H1 (cell line): ENCODE measurements at regions not wholly inside any gene's neighbourhood (a gene's known extent, or its start where the extent isn't known, plus 50 kb on each side); places are given as distances from the start of the nearest gene placed in this dataset.

Experiments used
- CTCF ChIA-PET: fragments of 300-600 bp; sonication (Branson Sonifier 250); formaldehyde crosslinking; loops from one replicate; lab custom pipeline; 2021; ENCODE audit not compliant: partially characterized antibody; lab: Charles Lee
- POLR2A ChIA-PET: fragments of 300-600 bp; sonication (Branson Sonifier 250); formaldehyde crosslinking; loops from one replicate; lab custom pipeline; 2021; ENCODE audit warnings: inconsistent platforms; ENCODE audit not compliant: partially characterized antibody; lab: Charles Lee
- DNase-seq, 2 experiments: peaks; one replicate each; pipeline versions ENCODE4 v3.0.0 to v3.0.0-alpha.2; 2010 to 2022; ENCODE audit warnings: low spot score in 2 of 2, low read depth in 1 of 2, mixed read lengths in 1 of 2
- FAIRE-seq: peaks from 2 replicates; lab custom pipeline; 2011; peaks lifted over from hg19 to GRCh38; lab: Jason Lieb, UNC
- H2AFZ ChIP-seq: 2 replicates; pipeline ENCODE4 v1.8.1; 2012; ENCODE audit warnings: low read length, inconsistent platforms
- H2AK5ac ChIP-seq: 2 replicates; pipeline ENCODE4 v1.6.1; 2013; ENCODE audit warnings: low read depth, low read length
- H2BK120ac ChIP-seq: replicated peaks from 2 replicates; pipeline ENCODE3; 2013; ENCODE audit warnings: low read depth, low read length, inconsistent platforms
- H2BK12ac ChIP-seq: 2 replicates; pipeline ENCODE4 v1.6.1; 2013; ENCODE audit warnings: low read depth, low read length
- H2BK15ac ChIP-seq: 2 replicates; pipeline ENCODE4 v1.6.1; 2013; ENCODE audit warnings: low read length
- H2BK20ac ChIP-seq: 2 replicates; pipeline ENCODE4 v1.6.1; 2013; ENCODE audit warnings: low read length
- H2BK5ac ChIP-seq: 2 replicates; pipeline ENCODE4 v1.6.1; 2013; ENCODE audit warnings: low read depth, low read length
- H3K14ac ChIP-seq: 2 replicates; pipeline ENCODE4 v1.6.1; 2013; ENCODE audit warnings: inconsistent platforms; ENCODE audit not compliant: insufficient read length
- H3K18ac ChIP-seq: 2 replicates; pipeline ENCODE4 v1.6.1; 2013; ENCODE audit warnings: low read length; ENCODE audit errors: extremely low read depth
- H3K23ac ChIP-seq: 2 replicates; pipeline ENCODE4 v1.6.1; 2013; ENCODE audit warnings: inconsistent platforms; ENCODE audit not compliant: insufficient read length
- H3K23me2 ChIP-seq: 2 replicates; pipeline ENCODE4 v1.6.1; 2013; ENCODE audit warnings: low read depth, low read length
- H3K27ac ChIP-seq: 2 replicates; pipeline ENCODE4 v1.6.1; 2011; ENCODE audit warnings: low read depth, low read length, inconsistent platforms
- H3K27me3 ChIP-seq, 4 experiments: replicated peaks in 1 of 4; 1 replicate in 1 of 4; 2 replicates in 3 of 4; pipeline versions ENCODE4 v1.6.1 to v1.8.1; 2011 to 2013; ENCODE audit warnings: low read length in 3 of 4, mild to moderate bottlenecking in 3 of 4, inconsistent platforms in 2 of 4, mixed read lengths in 2 of 4, moderate library complexity in 1 of 4; ENCODE audit not compliant: control insufficient read depth in 3 of 4, insufficient read depth in 3 of 4; ENCODE audit errors: extremely low read depth in 1 of 4
- H3K36me3 ChIP-seq, 4 experiments: 2 replicates each; pipeline versions ENCODE4 v1.6.1 to v1.8.1; 2011 to 2013; ENCODE audit warnings: mild to moderate bottlenecking in 4 of 4, low read length in 3 of 4, moderate library complexity in 2 of 4, control low read depth in 1 of 4, inconsistent platforms in 1 of 4; ENCODE audit not compliant: insufficient read depth in 4 of 4, control insufficient read depth in 2 of 4
- H3K4ac ChIP-seq: replicated peaks from 2 replicates; pipeline ENCODE3; 2013; ENCODE audit warnings: low read length, low read depth, mixed read lengths, inconsistent platforms; ENCODE audit not compliant: insufficient read length
- H3K4me1 ChIP-seq, 4 experiments: replicated peaks in 1 of 4; 1 replicate in 1 of 4; 2 replicates in 3 of 4; pipeline versions ENCODE4 v1.6.1 to v1.8.1; 2011 to 2013; ENCODE audit warnings: low read length in 3 of 4, inconsistent platforms in 2 of 4, mixed read lengths in 1 of 4; ENCODE audit not compliant: insufficient read depth in 4 of 4, control insufficient read depth in 3 of 4
- H3K4me2 ChIP-seq, 2 experiments: 2 replicates each; pipeline versions ENCODE4 v1.6.1 to v1.8.1; 2011 to 2013; ENCODE audit warnings: low read depth in 2 of 2, low read length in 2 of 2, control low read depth in 1 of 2, inconsistent platforms in 1 of 2, mild to moderate bottlenecking in 1 of 2; ENCODE audit not compliant: insufficient read depth in 1 of 2
- H3K4me3 ChIP-seq, 4 experiments: fragments of 200-600, 300-600 bp in 1 of 4; sonication (generic), shearing (Covaris generic), sonication (Bioruptor Twin) in 1 of 4; 2 replicates each; pipeline versions ENCODE4 v1.5.1 to v1.8.1; 2011 to 2016; ENCODE audit warnings: low read length in 4 of 4, low read depth in 3 of 4, control low read depth in 2 of 4, inconsistent platforms in 2 of 4, mild to moderate bottlenecking in 2 of 4, mixed read lengths in 1 of 4, moderate library complexity in 1 of 4; ENCODE audit not compliant: insufficient read depth in 2 of 4; ENCODE audit errors: extremely low read depth in 1 of 4
- H3K56ac ChIP-seq: replicated peaks from 2 replicates; pipeline ENCODE3; 2013; ENCODE audit warnings: low read depth, mild to moderate bottlenecking, mixed read lengths, low read length, inconsistent platforms; ENCODE audit not compliant: insufficient read length
- H3K79me1 ChIP-seq: 2 replicates; pipeline ENCODE4 v1.6.1; 2013; ENCODE audit warnings: low read depth, low read length, control low read depth
- H3K79me2 ChIP-seq, 2 experiments: 2 replicates each; pipeline versions ENCODE4 v1.6.1 to v1.8.1; 2012 to 2013; ENCODE audit warnings: low read length in 2 of 2, mild to moderate bottlenecking in 2 of 2, inconsistent platforms in 1 of 2; ENCODE audit not compliant: insufficient read depth in 2 of 2, control insufficient read depth in 1 of 2
- H3K9ac ChIP-seq, 4 experiments: replicated peaks in 1 of 4; 1 replicate in 1 of 4; 2 replicates in 3 of 4; pipeline versions ENCODE4 v1.6.1 to v1.8.1; 2011 to 2013; ENCODE audit warnings: low read depth in 3 of 4, low read length in 3 of 4, control low read depth in 2 of 4, mild to moderate bottlenecking in 2 of 4, moderate library complexity in 2 of 4, inconsistent platforms in 1 of 4; ENCODE audit errors: extremely low read depth in 1 of 4
- H3K9me3 ChIP-seq, 2 experiments: 2 replicates each; pipeline versions ENCODE4 v1.6.1 to v1.8.1; 2012 to 2013; ENCODE audit warnings: mild to moderate bottlenecking in 2 of 2, moderate library complexity in 2 of 2, control low read depth in 1 of 2, inconsistent platforms in 1 of 2, low read depth in 1 of 2, low read length in 1 of 2, mixed read lengths in 1 of 2; ENCODE audit not compliant: insufficient read depth in 2 of 2
- H4K20me1 ChIP-seq, 2 experiments: replicated peaks in 1 of 2; 2 replicates each; pipeline versions ENCODE3 to v1.8.1; 2011 to 2013; ENCODE audit warnings: inconsistent platforms in 2 of 2, low read length in 2 of 2, mild to moderate bottlenecking in 1 of 2; ENCODE audit not compliant: insufficient read depth in 2 of 2, control insufficient read depth in 1 of 2
- H4K5ac ChIP-seq: 2 replicates; pipeline ENCODE4 v1.6.1; 2013; ENCODE audit warnings: low read length, low read depth, mixed read lengths, inconsistent platforms; ENCODE audit not compliant: insufficient read length
- H4K8ac ChIP-seq: 2 replicates; pipeline ENCODE4 v1.8.0; 2013; ENCODE audit warnings: mild to moderate bottlenecking, moderate library complexity, low read length, inconsistent platforms; ENCODE audit not compliant: insufficient read depth; ENCODE audit errors: extremely low read depth
- H4K91ac ChIP-seq: replicated peaks from 2 replicates; pipeline ENCODE3; 2013; ENCODE audit warnings: low read length, mixed read lengths, inconsistent platforms; ENCODE audit not compliant: insufficient read length
- BACH1 ChIP-seq: IDR thresholded peaks from 2 replicates; pipeline ENCODE4 v1.6.1; 2012; ENCODE audit warnings: low read length, improper control_type of control experiment
- CHD2 ChIP-seq: IDR thresholded peaks from 2 replicates; pipeline ENCODE4 v1.6.1; 2012; ENCODE audit warnings: low read length, improper control_type of control experiment
- EGR1 ChIP-seq: IDR thresholded peaks from 2 replicates; pipeline ENCODE4 v1.6.1; 2011; ENCODE audit warnings: low read depth, low read length, borderline replicate concordance
- EZH2 ChIP-seq: fragments of 200-600 bp; sonication (generic); IDR thresholded peaks from 2 replicates; pipeline ENCODE4 v1.7.1; 2012; ENCODE audit warnings: low read depth, mild to moderate bottlenecking, moderate library complexity, low read length, inconsistent platforms; ENCODE audit not compliant: severe bottlenecking
- GABPA ChIP-seq: IDR thresholded peaks from 2 replicates; pipeline ENCODE4 v1.6.1; 2011; ENCODE audit warnings: mild to moderate bottlenecking, low read length, moderate library complexity, borderline replicate concordance; ENCODE audit not compliant: insufficient read depth
- KDM1A ChIP-seq: fragments of 200-600, 300-600 bp; sonication (generic); IDR thresholded peaks from 2 replicates; pipeline ENCODE4 v1.7.1; 2016; ENCODE audit warnings: mild to moderate bottlenecking, low read length, borderline replicate concordance
- MAFK ChIP-seq: IDR thresholded peaks from 2 replicates; pipeline ENCODE4 v1.6.1; 2012; ENCODE audit warnings: low read depth, mild to moderate bottlenecking, improper control_type of control experiment, low read length
- NRF1 ChIP-seq: IDR thresholded peaks from 2 replicates; pipeline ENCODE4 v1.6.1; 2011; ENCODE audit warnings: mild to moderate bottlenecking, low read depth, low read length, improper control_type of control experiment
- RBBP5 ChIP-seq: IDR thresholded peaks from 2 replicates; pipeline ENCODE4 v1.7.1; 2012; ENCODE audit warnings: low read depth, mild to moderate bottlenecking, inconsistent platforms, low read length, moderate library complexity, borderline replicate concordance
- RFX5 ChIP-seq: IDR thresholded peaks from 2 replicates; pipeline ENCODE4 v1.6.1; 2011; ENCODE audit warnings: low read depth, low read length, improper control_type of control experiment, borderline replicate concordance
- RXRA ChIP-seq: IDR thresholded peaks from 2 replicates; pipeline ENCODE4 v1.6.1; 2011; ENCODE audit warnings: low read depth, mild to moderate bottlenecking, low read length, moderate library complexity; ENCODE audit not compliant: insufficient read depth
- SP1 ChIP-seq: IDR thresholded peaks from 2 replicates; pipeline ENCODE4 v1.6.1; 2011; ENCODE audit warnings: low read depth, low read length
- SUZ12 ChIP-seq: fragments of 200-600 bp; sonication (generic); IDR thresholded peaks from 2 replicates; pipeline ENCODE4 v1.6.1; 2012; ENCODE audit warnings: mild to moderate bottlenecking, inconsistent platforms, low read length, moderate library complexity, mixed read lengths
- TBP ChIP-seq: IDR thresholded peaks from 2 replicates; pipeline ENCODE4 v1.6.1; 2011; ENCODE audit warnings: low read depth, low read length, improper control_type of control experiment
- TEAD4 ChIP-seq: IDR thresholded peaks from 2 replicates; pipeline ENCODE4 v1.6.1; 2012; ENCODE audit warnings: low read depth, low read length, inconsistent platforms, mixed read lengths
- WGBS, 2 experiments: shearing (Covaris generic) in 1 of 2; methylation state at CpG; one replicate each; pipeline versions ENCODE4 v1.1.6 to v1.1.7; 2013 to 2015; ENCODE audit warnings: low lambda C conversion rate in 2 of 2, mixed read lengths in 2 of 2, inconsistent platforms in 1 of 2, low coverage in 1 of 2, missing lambda C conversion rate in 1 of 2; ENCODE audit not compliant: insufficient replicate concordance in 2 of 2, insufficient coverage in 1 of 2, insufficient read length in 1 of 2; ENCODE audit errors: extremely low coverage in 1 of 2, missing lambda C conversion rate in 1 of 2; 5-methylcytosine and 5-hydroxymethylcytosine counted together

DNA sequence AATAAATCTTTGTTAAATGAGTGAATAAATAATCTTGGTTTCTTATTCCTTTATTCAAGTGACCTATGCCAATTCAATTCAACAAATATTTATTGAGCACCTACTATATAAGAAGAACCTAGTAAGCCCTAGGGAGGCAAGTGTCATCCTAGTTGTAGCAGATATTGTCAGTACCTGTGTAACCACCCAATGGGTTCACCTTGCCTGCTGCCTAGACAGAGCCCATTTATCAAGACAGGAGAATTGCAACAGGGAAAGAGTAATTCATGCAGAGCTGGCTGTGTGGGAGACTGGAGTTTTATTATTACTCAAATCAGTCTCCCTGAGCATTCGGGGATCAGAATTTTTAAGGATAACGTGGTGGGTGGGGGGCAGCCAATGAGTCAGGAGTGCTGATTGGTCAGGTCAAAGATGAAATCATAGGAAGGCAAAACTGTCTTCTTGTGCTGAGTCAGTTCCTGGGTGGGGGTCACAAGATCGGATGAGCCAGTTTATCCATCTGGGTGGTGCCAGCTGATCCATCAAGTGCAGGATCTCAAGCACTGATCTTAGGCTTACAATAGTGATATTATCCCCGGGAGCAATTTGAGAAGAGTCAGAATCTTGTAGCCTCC lies 53.8 kb upstream of the KCNA3 start:
- Histone ChIP-seq H2AFZ (no peak overlapping the region), H4K8ac (no peak overlapping the region), H3K23ac (no peak overlapping the region), H2BK12ac (no peak overlapping the region), H3K36me3 (no peaks in the 10 kb centered on the region), H2BK20ac (no peak overlapping the region), H2BK5ac (no peak overlapping the region), H3K56ac (no peak overlapping the region), H3K4ac (no peak overlapping the region), H2AK5ac (no peak overlapping the region), H2BK15ac (no peak overlapping the region), H3K9me3 (no peaks in the 10 kb centered on the region), H3K27ac (no peak overlapping the region), H3K4me3 (no peak overlapping the region), H4K5ac (no peak overlapping the region), H3K79me1 (no peaks in the 10 kb centered on the region), H3K18ac (no peak overlapping the region), H3K9ac (no peak overlapping the region), H3K14ac (no peak overlapping the region), H4K20me1 (no peaks in the 10 kb centered on the region), H4K91ac (no peak overlapping the region), H3K23me2 (no peaks in the 10 kb centered on the region), H3K79me2 (no peaks in the 10 kb centered on the region), H3K4me2 (no peak overlapping the region), H2BK120ac (no peak overlapping the region), H3K4me1 (no peaks in the 10 kb centered on the region), H3K27me3 (no peaks in the 10 kb centered on the region)
- CTCF ChIA-PET, result interaction anchor here (1.3 to 1.7 kb wide), 3 partner anchors 16 to 61 kb away, joined by 3 to 4 read pairs (median 3); no protein-coding TSS in a partner anchor
- 90% methylated on average over 4 of the region's 4 CpGs; no CpG with 5 or more reads in 1 of the 2 experiments for WGBS, 2 experiments
- POLR2A ChIA-PET, result no interaction called here
- DNase-seq (no peak), FAIRE-seq (no peak)
- TF ChIP-seq RFX5, result no peak
- no peak for TF ChIP-seq EGR1
- TF ChIP-seq TBP, result no peak
- TF ChIP-seq KDM1A, result no peak
- TF ChIP-seq BACH1, result no peak
- no peak for TF ChIP-seq TEAD4
- TF ChIP-seq SP1, result no peak
- TF ChIP-seq SUZ12, result no peak
- no peak for TF ChIP-seq RXRA
- no peak for TF ChIP-seq GABPA
- TF ChIP-seq NRF1, result no peak
- no peak for TF ChIP-seq CHD2
- TF ChIP-seq MAFK, result no peak
- no peak for TF ChIP-seq RBBP5
- TF ChIP-seq EZH2, result no peak
